Left cardiac atrium (tissue), 4 donors: ENCODE measurements at regions not wholly inside any gene's neighbourhood (a gene's known extent, or its start where the extent isn't known, plus 50 kb on each side); places are given as distances from the start of the nearest gene placed in this dataset.
A peak's percentile ranks its signal among the peaks of the same experiment; 100 is the strongest.
"Not testable (repeated sequence)": the region's sequence is repeated elsewhere in the genome, so short reads cannot be mapped to it uniquely, and the experiment has no call there.

Source experiments
- ATAC-seq, 2 donors: fragments of 200-7000 bp; cut with Tn5 transposase; one replicate each; pipeline ENCODE4 v1.9.1; 2020; ENCODE audit warnings: mild to moderate bottlenecking in 2 of 2, moderate library complexity in 2 of 2
- DNase-seq: peaks from one replicate; pipeline ENCODE4 v3.0.0-alpha.2; 2020
- intact Hi-C, 2 donors: fragments of 100-400 bp; cut with DNase I; formaldehyde crosslinking; loops; one replicate each; pipeline versions ENCODE4 v1.14.1 to v1.15.1; 2022 to 2023
- donor health status: DM: no; HTN: yes; CAD: no.
- donor health status: DM: no; HTN: yes; CAD: no; lungs with severe emphysema.
- donor health status: DM: yes; HTN: yes; CAD: no.
- donor health status: Dilated cardiomyopathy.

GRCh38 chr9:42852133-42852930 is 668.9 kb downstream of the SPATA31A6 start:
- peak in 1 of 2 donors; percentile 59 for ATAC-seq
- DNase-seq, result peak; percentile 78
- intact Hi-C loops, result not testable (repeated sequence)

- ATAC-seq, intact Hi-C loops, DNase-seq: not testable (repeated sequence)
These were observed 676.7 kb downstream of the SPATA31A6 start for GRCh38 chr9:42860133-42860532.

GRCh38 chr9:42862465-42862864 is 679.0 kb downstream of the SPATA31A6 start:
- intact Hi-C loops, ATAC-seq, DNase-seq: not testable (repeated sequence)
